ENCODE measurements at regions not wholly inside any gene's neighbourhood (a gene's known extent, or its start where the extent isn't known, plus 50 kb on each side); places are given as distances from the start of the nearest gene placed in this dataset.

DNA sequence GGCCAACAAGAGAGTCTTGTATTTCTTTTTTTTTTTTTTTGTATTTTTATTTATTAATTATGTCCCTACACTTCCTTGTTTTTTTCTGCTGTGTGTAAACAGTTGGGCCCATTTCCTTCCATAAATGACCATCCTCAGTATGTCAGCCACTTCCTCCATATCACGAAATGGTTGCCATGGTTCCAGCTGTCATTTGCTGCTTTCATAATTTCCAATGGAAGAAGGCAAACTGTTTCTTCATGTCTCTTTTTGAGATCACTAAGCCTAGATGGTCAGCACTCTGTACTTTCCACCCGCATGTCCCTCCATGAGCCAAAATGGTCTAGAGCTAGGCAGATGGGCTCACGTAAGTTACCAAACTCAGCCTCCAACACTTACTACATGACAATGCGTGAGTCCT, 133.5 kb upstream of the FOXF1 start:
- Histone ChIP-seq H3K27me3 (ENCODE audit: insufficient read depth, low read length) (no peaks in the 10 kb centered on the region), H3K4me2 (ENCODE audit: low read length) (no peak overlapping the region), H3K36me3 (ENCODE audit: insufficient read depth, low read length) (no peaks in the 10 kb centered on the region), H4K20me1 (ENCODE audit: insufficient read depth, low read length) (no peaks in the 10 kb centered on the region), H3K4me3 (ENCODE audit: insufficient read depth, low read depth, low read length) (no peak overlapping the region), H2AFZ (ENCODE audit: low read depth, low read length) (no peak overlapping the region), H3K79me2 (ENCODE audit: insufficient read depth, low read length) (no peaks in the 10 kb centered on the region), H3K4me1 (ENCODE audit: insufficient read depth, low read length) (peaks cover 25% of the 10 kb centered on the region), H3K27ac (ENCODE audit: low read depth, low read length) (no peak overlapping the region), H3K9me3 (ENCODE audit: insufficient read depth, low read depth, low read length) (peaks cover 11% of the 10 kb centered on the region), H3K9ac (ENCODE audit: low read length) (no peak overlapping the region)
- H3K4me3 Mint-ChIP-seq (ENCODE audit: unreplicated experiment) = no peak overlapping the region
- DNase-seq (ENCODE audit: low read depth) (no peak), FAIRE-seq (no peak)
- peaks cover 16% of the 10 kb centered on the region for H3K4me1 Mint-ChIP-seq (ENCODE audit: low read depth, unreplicated experiment)
- no peak for TF ChIP-seq EZH2 (IDR thresholded peaks at IDR 0.05; ENCODE audit: insufficient read depth, low read length)
- TF ChIP-seq, protein P1, sequence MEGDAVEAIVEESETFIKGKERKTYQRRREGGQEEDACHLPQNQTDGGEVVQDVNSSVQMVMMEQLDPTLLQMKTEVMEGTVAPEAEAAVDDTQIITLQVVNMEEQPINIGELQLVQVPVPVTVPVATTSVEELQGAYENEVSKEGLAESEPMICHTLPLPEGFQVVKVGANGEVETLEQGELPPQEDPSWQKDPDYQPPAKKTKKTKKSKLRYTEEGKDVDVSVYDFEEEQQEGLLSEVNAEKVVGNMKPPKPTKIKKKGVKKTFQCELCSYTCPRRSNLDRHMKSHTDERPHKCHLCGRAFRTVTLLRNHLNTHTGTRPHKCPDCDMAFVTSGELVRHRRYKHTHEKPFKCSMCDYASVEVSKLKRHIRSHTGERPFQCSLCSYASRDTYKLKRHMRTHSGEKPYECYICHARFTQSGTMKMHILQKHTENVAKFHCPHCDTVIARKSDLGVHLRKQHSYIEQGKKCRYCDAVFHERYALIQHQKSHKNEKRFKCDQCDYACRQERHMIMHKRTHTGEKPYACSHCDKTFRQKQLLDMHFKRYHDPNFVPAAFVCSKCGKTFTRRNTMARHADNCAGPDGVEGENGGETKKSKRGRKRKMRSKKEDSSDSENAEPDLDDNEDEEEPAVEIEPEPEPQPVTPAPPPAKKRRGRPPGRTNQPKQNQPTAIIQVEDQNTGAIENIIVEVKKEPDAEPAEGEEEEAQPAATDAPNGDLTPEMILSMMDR (IDR thresholded peaks at IDR 0.05; ENCODE audit: insufficient read depth, low read depth, low read length) = no peak
- no peak overlapping the region for H3K27ac Mint-ChIP-seq (ENCODE audit: unreplicated experiment)
- peaks cover 8% of the 10 kb centered on the region for H3K9me3 Mint-ChIP-seq (ENCODE audit: unreplicated experiment)
- H3K27me3 Mint-ChIP-seq (ENCODE audit: low read depth, unreplicated experiment) = peaks cover 12% of the 10 kb centered on the region
- no peaks in the 10 kb centered on the region for H3K36me3 Mint-ChIP-seq (ENCODE audit: low read depth, unreplicated experiment)

- Mint-ChIP-seq H3K9me3 (ENCODE audit: unreplicated experiment) (peaks cover 6% of the 10 kb centered on the region), H3K4me3 (ENCODE audit: unreplicated experiment) (no peak overlapping the region), H3K27me3 (ENCODE audit: low read depth, unreplicated experiment) (peaks cover 12% of the 10 kb centered on the region), H3K4me1 (ENCODE audit: low read depth, unreplicated experiment) (peaks cover 19% of the 10 kb centered on the region), H3K27ac (ENCODE audit: unreplicated experiment) (no peak overlapping the region), H3K36me3 (ENCODE audit: low read depth, unreplicated experiment) (no peaks in the 10 kb centered on the region)
- Histone ChIP-seq H3K4me1 (ENCODE audit: insufficient read depth, low read length) (peaks cover 25% of the 10 kb centered on the region), H3K4me3 (ENCODE audit: insufficient read depth, low read depth, low read length) (no peak overlapping the region), H4K20me1 (ENCODE audit: insufficient read depth, low read length) (no peaks in the 10 kb centered on the region), H3K4me2 (ENCODE audit: low read length) (no peak overlapping the region), H3K27ac (ENCODE audit: low read depth, low read length) (no peak overlapping the region), H3K9ac (ENCODE audit: low read length) (no peak overlapping the region), H3K36me3 (ENCODE audit: insufficient read depth, low read length) (no peaks in the 10 kb centered on the region), H3K9me3 (ENCODE audit: insufficient read depth, low read depth, low read length) (peaks cover 11% of the 10 kb centered on the region), H3K79me2 (ENCODE audit: insufficient read depth, low read length) (no peaks in the 10 kb centered on the region), H2AFZ (ENCODE audit: low read depth, low read length) (no peak overlapping the region), H3K27me3 (ENCODE audit: insufficient read depth, low read length) (no peaks in the 10 kb centered on the region)
- TF ChIP-seq, protein P1 (IDR thresholded peaks at IDR 0.05; ENCODE audit: insufficient read depth, low read depth, low read length) = no peak
- TF ChIP-seq EZH2 (IDR thresholded peaks at IDR 0.05; ENCODE audit: insufficient read depth, low read length) = no peak
- FAIRE-seq = no peak
- no peak for DNase-seq (ENCODE audit: low read depth)
These were observed 132.9 kb upstream of the FOXF1 start for GRCh38 chr16:86377251-86378022.

GRCh38 chr16:86378128-86378527, 132.2 kb upstream of the FOXF1 start:
- H3K4me1 Mint-ChIP-seq (ENCODE audit: low read depth, unreplicated experiment) = peaks cover 19% of the 10 kb centered on the region

More at GRCh38 chr16:86378128-86378527, 132.2 kb upstream of the FOXF1 start:
- Histone ChIP-seq H3K27ac (ENCODE audit: low read depth, low read length) (no peak overlapping the region), H3K9ac (ENCODE audit: low read length) (no peak overlapping the region), H4K20me1 (ENCODE audit: insufficient read depth, low read length) (no peaks in the 10 kb centered on the region), H3K4me1 (ENCODE audit: insufficient read depth, low read length) (peaks cover 26% of the 10 kb centered on the region), H3K4me2 (ENCODE audit: low read length) (no peak overlapping the region), H2AFZ (ENCODE audit: low read depth, low read length) (no peak overlapping the region), H3K9me3 (ENCODE audit: insufficient read depth, low read depth, low read length) (peaks cover 11% of the 10 kb centered on the region), H3K79me2 (ENCODE audit: insufficient read depth, low read length) (no peaks in the 10 kb centered on the region), H3K4me3 (ENCODE audit: insufficient read depth, low read depth, low read length) (no peak overlapping the region), H3K36me3 (ENCODE audit: insufficient read depth, low read length) (no peaks in the 10 kb centered on the region), H3K27me3 (ENCODE audit: insufficient read depth, low read length) (no peaks in the 10 kb centered on the region)
- Mint-ChIP-seq H3K27ac (ENCODE audit: unreplicated experiment) (no peak overlapping the region), H3K27me3 (ENCODE audit: low read depth, unreplicated experiment) (peaks cover 16% of the 10 kb centered on the region), H3K4me3 (ENCODE audit: unreplicated experiment) (no peak overlapping the region), H3K9me3 (ENCODE audit: unreplicated experiment) (peaks cover 6% of the 10 kb centered on the region), H3K36me3 (ENCODE audit: low read depth, unreplicated experiment) (no peaks in the 10 kb centered on the region)
- no peak for DNase-seq (ENCODE audit: low read depth)
- FAIRE-seq = no peak
- no peak for TF ChIP-seq EZH2 (IDR thresholded peaks at IDR 0.05; ENCODE audit: insufficient read depth, low read length)
- TF ChIP-seq, protein P1 (IDR thresholded peaks at IDR 0.05; ENCODE audit: insufficient read depth, low read depth, low read length) = no peak

All from astrocyte (in vitro differentiated cells and primary cell).